ENCODE measurements at regions not wholly inside any gene's neighbourhood (a gene's known extent, or its start where the extent isn't known, plus 50 kb on each side); places are given as distances from the start of the nearest gene placed in this dataset.

DNA sequence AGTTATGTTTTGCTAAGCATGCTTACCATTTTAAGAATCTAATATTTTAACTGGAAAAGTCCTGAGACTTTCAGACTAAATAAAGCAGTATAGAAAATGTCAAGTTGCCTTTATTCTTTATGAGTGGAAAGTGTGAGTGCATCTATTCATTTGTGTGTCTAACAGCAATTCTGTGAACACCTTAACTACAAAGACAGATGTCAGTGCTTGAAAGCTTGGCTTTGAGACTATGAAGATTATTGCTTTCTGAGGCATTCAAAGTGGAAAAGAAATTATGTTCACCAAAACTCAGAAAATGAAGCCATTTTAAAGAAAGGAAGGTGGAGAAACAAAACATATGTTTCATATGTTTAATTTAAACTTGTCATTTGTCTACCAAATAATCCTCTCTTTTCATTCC, 294.5 kb upstream of the SEMA3C start:
- no peak overlapping the region for H3K4me2 ChIP-seq (ENCODE audit: insufficient read depth, low read length)
- H3K27ac ChIP-seq (ENCODE audit: low read depth, low read length), result no peak overlapping the region
- peaks cover 15% of the 10 kb centered on the region for H3K4me1 ChIP-seq (ENCODE audit: insufficient read depth, low read length)
- H3K27me3 ChIP-seq (ENCODE audit: insufficient read depth, low read length), result no peaks in the 10 kb centered on the region
- DNase-seq (ENCODE audit: insufficient read length, low spot score, missing footprints), result no peak
- no peaks in the 10 kb centered on the region for H3K9me3 ChIP-seq (ENCODE audit: low read depth, low read length)
- H3K79me2 ChIP-seq (ENCODE audit: insufficient read depth, low read length), result no peaks in the 10 kb centered on the region
- TF ChIP-seq, protein P1, sequence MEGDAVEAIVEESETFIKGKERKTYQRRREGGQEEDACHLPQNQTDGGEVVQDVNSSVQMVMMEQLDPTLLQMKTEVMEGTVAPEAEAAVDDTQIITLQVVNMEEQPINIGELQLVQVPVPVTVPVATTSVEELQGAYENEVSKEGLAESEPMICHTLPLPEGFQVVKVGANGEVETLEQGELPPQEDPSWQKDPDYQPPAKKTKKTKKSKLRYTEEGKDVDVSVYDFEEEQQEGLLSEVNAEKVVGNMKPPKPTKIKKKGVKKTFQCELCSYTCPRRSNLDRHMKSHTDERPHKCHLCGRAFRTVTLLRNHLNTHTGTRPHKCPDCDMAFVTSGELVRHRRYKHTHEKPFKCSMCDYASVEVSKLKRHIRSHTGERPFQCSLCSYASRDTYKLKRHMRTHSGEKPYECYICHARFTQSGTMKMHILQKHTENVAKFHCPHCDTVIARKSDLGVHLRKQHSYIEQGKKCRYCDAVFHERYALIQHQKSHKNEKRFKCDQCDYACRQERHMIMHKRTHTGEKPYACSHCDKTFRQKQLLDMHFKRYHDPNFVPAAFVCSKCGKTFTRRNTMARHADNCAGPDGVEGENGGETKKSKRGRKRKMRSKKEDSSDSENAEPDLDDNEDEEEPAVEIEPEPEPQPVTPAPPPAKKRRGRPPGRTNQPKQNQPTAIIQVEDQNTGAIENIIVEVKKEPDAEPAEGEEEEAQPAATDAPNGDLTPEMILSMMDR (IDR thresholded peaks at IDR 0.05; ENCODE audit: extremely low read depth, low read depth, low read length), result no peak
- H2AFZ ChIP-seq (ENCODE audit: low read length), result no peak overlapping the region
- no peak overlapping the region for H3K4me3 ChIP-seq (ENCODE audit: insufficient read depth, low read length)
- no peaks in the 10 kb centered on the region for H3K36me3 ChIP-seq (ENCODE audit: insufficient read depth, low read length)
- H4K20me1 ChIP-seq (ENCODE audit: insufficient read depth, low read length), result no peaks in the 10 kb centered on the region

DNA sequence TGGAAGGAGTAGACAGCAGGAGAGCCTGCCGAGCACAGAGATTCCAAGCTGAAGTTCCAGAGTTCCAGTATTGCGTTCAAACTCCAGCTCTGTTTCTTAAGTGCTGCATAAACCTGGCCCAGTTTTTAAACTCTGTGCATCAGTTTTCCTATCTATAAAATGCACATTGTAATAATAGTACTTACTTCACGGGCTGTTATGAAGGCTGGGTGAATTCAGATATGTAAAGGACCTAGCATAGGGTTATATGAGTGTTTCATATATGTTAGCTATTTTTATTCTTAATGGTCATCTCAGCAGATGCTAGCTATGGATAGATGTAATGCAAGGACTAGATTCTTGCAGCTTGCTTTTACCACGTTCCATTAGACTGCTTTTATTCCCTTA, 293.1 kb upstream of the SEMA3C start:
- Histone ChIP-seq H3K79me2 (ENCODE audit: insufficient read depth, low read length) (no peaks in the 10 kb centered on the region), H3K4me2 (ENCODE audit: insufficient read depth, low read length) (no peak overlapping the region), H3K9me3 (ENCODE audit: low read depth, low read length) (no peaks in the 10 kb centered on the region), H3K27me3 (ENCODE audit: insufficient read depth, low read length) (no peaks in the 10 kb centered on the region), H4K20me1 (ENCODE audit: insufficient read depth, low read length) (no peaks in the 10 kb centered on the region), H3K4me1 (ENCODE audit: insufficient read depth, low read length) (peaks cover 15% of the 10 kb centered on the region), H3K4me3 (ENCODE audit: insufficient read depth, low read length) (no peak overlapping the region), H2AFZ (ENCODE audit: low read length) (peak overlapping the region; percentile 49), H3K36me3 (ENCODE audit: insufficient read depth, low read length) (no peaks in the 10 kb centered on the region), H3K27ac (ENCODE audit: low read depth, low read length) (no peak overlapping the region)
- TF ChIP-seq, protein P1 (IDR thresholded peaks at IDR 0.05; ENCODE audit: extremely low read depth, low read depth, low read length), result no peak
- no peak for DNase-seq (ENCODE audit: insufficient read length, low spot score, missing footprints)

DNA sequence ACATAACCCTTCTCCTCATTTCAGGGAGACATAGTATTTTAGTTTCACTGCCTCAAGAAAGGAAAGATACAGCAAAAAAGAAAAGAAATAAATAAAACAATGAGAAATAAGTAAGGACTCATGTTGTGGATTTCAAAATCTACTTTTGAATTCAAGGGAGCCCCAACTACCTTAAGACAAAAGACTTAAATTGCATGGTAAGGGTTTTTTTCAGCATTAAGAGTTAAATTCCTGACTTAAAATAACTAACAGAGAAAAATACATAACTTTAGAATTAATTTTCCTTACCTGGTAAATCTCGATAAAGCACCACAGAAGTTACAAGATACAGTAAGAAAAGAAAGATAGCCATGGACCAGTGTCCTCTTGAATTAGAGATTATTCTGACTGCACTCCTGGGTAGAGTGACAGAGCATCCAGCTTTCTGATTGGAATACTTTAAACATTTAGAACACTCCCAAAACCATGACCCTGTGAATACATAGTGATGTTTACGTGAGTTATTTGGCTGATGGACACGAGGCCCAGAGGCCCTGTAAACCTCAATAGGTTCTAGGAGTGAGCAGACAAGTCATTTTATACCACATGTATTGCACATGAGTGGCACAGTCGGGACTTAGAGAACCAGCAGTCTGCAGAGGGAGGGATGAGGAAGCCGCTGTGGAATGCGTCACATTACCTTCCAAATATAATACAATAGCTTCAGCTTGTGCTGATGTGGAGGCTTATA, 292.5 kb upstream of the SEMA3C start:
- H3K9me3 ChIP-seq (ENCODE audit: low read depth, low read length), result no peaks in the 10 kb centered on the region
- H3K27ac ChIP-seq (ENCODE audit: low read depth, low read length), result peak overlapping the region; percentile 9
- peak; percentile 49 for DNase-seq (ENCODE audit: insufficient read length, low spot score, missing footprints)
- H3K36me3 ChIP-seq (ENCODE audit: insufficient read depth, low read length), result no peaks in the 10 kb centered on the region
- H3K4me2 ChIP-seq (ENCODE audit: insufficient read depth, low read length), result no peak overlapping the region
- H4K20me1 ChIP-seq (ENCODE audit: insufficient read depth, low read length), result no peaks in the 10 kb centered on the region
- H3K4me3 ChIP-seq (ENCODE audit: insufficient read depth, low read length), result no peak overlapping the region
- H3K27me3 ChIP-seq (ENCODE audit: insufficient read depth, low read length), result no peaks in the 10 kb centered on the region
- H3K79me2 ChIP-seq (ENCODE audit: insufficient read depth, low read length), result no peaks in the 10 kb centered on the region
- TF ChIP-seq, protein P1 (IDR thresholded peaks at IDR 0.05; ENCODE audit: extremely low read depth, low read depth, low read length), result no peak
- peaks cover 15% of the 10 kb centered on the region for H3K4me1 ChIP-seq (ENCODE audit: insufficient read depth, low read length)
- H2AFZ ChIP-seq (ENCODE audit: low read length), result peak overlapping the region; percentile 49

DNA sequence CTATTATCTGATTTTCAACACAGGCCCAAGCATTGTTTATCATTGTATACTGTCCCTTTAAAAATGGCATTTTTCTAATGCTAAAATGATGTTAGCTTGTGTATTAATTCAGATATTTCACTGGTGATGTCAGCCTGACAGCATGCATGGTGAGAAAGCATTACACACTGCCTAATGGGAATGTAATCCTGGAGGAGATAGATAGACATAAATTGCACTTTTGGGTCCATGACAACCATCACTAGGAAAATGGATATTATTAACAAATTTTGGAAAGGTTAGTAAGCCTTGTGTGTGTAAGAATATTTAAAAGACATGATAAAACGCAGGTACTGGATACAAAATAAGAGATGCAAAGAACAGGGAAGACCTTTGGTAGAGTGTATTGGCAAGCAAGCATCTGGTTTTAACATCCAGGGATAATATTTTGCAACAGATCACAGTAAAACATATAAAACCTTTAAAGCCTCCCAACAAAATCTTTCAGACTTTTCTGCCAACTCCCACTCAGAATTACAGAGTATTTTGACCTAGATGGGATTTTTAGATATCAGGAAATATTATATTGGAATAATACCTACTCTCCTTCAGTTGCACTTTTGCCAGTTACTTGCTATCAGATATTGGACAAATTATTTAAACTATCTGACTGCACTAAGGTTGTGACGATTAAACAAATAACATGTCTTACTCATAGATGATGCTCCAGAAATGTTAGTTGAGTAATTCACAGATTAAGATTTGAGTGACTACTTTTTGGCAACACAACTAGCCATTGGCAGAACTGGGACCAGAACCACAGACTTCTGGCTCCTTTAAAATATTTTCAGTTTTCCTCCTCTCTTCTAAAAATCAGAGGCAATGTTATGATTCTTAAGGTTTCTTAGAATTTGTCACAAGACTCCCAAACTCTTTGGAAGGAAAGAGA, 291.6 kb upstream of the SEMA3C start:
- Histone ChIP-seq H3K4me3 (ENCODE audit: insufficient read depth, low read length) (no peak overlapping the region), H3K27me3 (ENCODE audit: insufficient read depth, low read length) (no peaks in the 10 kb centered on the region), H3K27ac (ENCODE audit: low read depth, low read length) (peak overlapping the region; percentile 43), H3K4me2 (ENCODE audit: insufficient read depth, low read length) (no peak overlapping the region), H3K9me3 (ENCODE audit: low read depth, low read length) (no peaks in the 10 kb centered on the region), H3K79me2 (ENCODE audit: insufficient read depth, low read length) (no peaks in the 10 kb centered on the region), H3K4me1 (ENCODE audit: insufficient read depth, low read length) (peaks cover 15% of the 10 kb centered on the region), H2AFZ (ENCODE audit: low read length) (no peak overlapping the region), H4K20me1 (ENCODE audit: insufficient read depth, low read length) (no peaks in the 10 kb centered on the region), H3K36me3 (ENCODE audit: insufficient read depth, low read length) (no peaks in the 10 kb centered on the region)
- TF ChIP-seq, protein P1 (IDR thresholded peaks at IDR 0.05; ENCODE audit: extremely low read depth, low read depth, low read length), result no peak
- DNase-seq (ENCODE audit: insufficient read length, low spot score, missing footprints), result no peak
